H1 (cell line): ENCODE measurements at regions not wholly inside any gene's neighbourhood (a gene's known extent, or its start where the extent isn't known, plus 50 kb on each side); places are given as distances from the start of the nearest gene placed in this dataset.
A peak's percentile ranks its signal among the peaks of the same experiment; 100 is the strongest.

Source experiments
- CTCF ChIA-PET: fragments of 300-600 bp; sonication (Branson Sonifier 250); formaldehyde crosslinking; loops from one replicate; lab custom pipeline; 2021; ENCODE audit not compliant: partially characterized antibody; lab: Charles Lee
- POLR2A ChIA-PET: fragments of 300-600 bp; sonication (Branson Sonifier 250); formaldehyde crosslinking; loops from one replicate; lab custom pipeline; 2021; ENCODE audit warnings: inconsistent platforms; ENCODE audit not compliant: partially characterized antibody; lab: Charles Lee
- DNase-seq, 2 experiments: peaks; one replicate each; pipeline versions ENCODE4 v3.0.0 to v3.0.0-alpha.2; 2010 to 2022; ENCODE audit warnings: low spot score in 2 of 2, low read depth in 1 of 2, mixed read lengths in 1 of 2
- FAIRE-seq: peaks from 2 replicates; lab custom pipeline; 2011; peaks lifted over from hg19 to GRCh38; lab: Jason Lieb, UNC
- H2AFZ ChIP-seq: 2 replicates; pipeline ENCODE4 v1.8.1; 2012; ENCODE audit warnings: low read length, inconsistent platforms
- H2AK5ac ChIP-seq: 2 replicates; pipeline ENCODE4 v1.6.1; 2013; ENCODE audit warnings: low read depth, low read length
- H2BK120ac ChIP-seq: replicated peaks from 2 replicates; pipeline ENCODE3; 2013; ENCODE audit warnings: low read depth, low read length, inconsistent platforms
- H2BK12ac ChIP-seq: 2 replicates; pipeline ENCODE4 v1.6.1; 2013; ENCODE audit warnings: low read depth, low read length
- H2BK15ac ChIP-seq: 2 replicates; pipeline ENCODE4 v1.6.1; 2013; ENCODE audit warnings: low read length
- H2BK20ac ChIP-seq: 2 replicates; pipeline ENCODE4 v1.6.1; 2013; ENCODE audit warnings: low read length
- H2BK5ac ChIP-seq: 2 replicates; pipeline ENCODE4 v1.6.1; 2013; ENCODE audit warnings: low read depth, low read length
- H3K14ac ChIP-seq: 2 replicates; pipeline ENCODE4 v1.6.1; 2013; ENCODE audit warnings: inconsistent platforms; ENCODE audit not compliant: insufficient read length
- H3K18ac ChIP-seq: 2 replicates; pipeline ENCODE4 v1.6.1; 2013; ENCODE audit warnings: low read length; ENCODE audit errors: extremely low read depth
- H3K23ac ChIP-seq: 2 replicates; pipeline ENCODE4 v1.6.1; 2013; ENCODE audit warnings: inconsistent platforms; ENCODE audit not compliant: insufficient read length
- H3K23me2 ChIP-seq: 2 replicates; pipeline ENCODE4 v1.6.1; 2013; ENCODE audit warnings: low read depth, low read length
- H3K27ac ChIP-seq: 2 replicates; pipeline ENCODE4 v1.6.1; 2011; ENCODE audit warnings: low read depth, low read length, inconsistent platforms
- H3K27me3 ChIP-seq, 4 experiments: replicated peaks in 1 of 4; 1 replicate in 1 of 4; 2 replicates in 3 of 4; pipeline versions ENCODE4 v1.6.1 to v1.8.1; 2011 to 2013; ENCODE audit warnings: low read length in 3 of 4, mild to moderate bottlenecking in 3 of 4, inconsistent platforms in 2 of 4, mixed read lengths in 2 of 4, moderate library complexity in 1 of 4; ENCODE audit not compliant: control insufficient read depth in 3 of 4, insufficient read depth in 3 of 4; ENCODE audit errors: extremely low read depth in 1 of 4
- H3K36me3 ChIP-seq, 4 experiments: 2 replicates each; pipeline versions ENCODE4 v1.6.1 to v1.8.1; 2011 to 2013; ENCODE audit warnings: mild to moderate bottlenecking in 4 of 4, low read length in 3 of 4, moderate library complexity in 2 of 4, control low read depth in 1 of 4, inconsistent platforms in 1 of 4; ENCODE audit not compliant: insufficient read depth in 4 of 4, control insufficient read depth in 2 of 4
- H3K4ac ChIP-seq: replicated peaks from 2 replicates; pipeline ENCODE3; 2013; ENCODE audit warnings: low read length, low read depth, mixed read lengths, inconsistent platforms; ENCODE audit not compliant: insufficient read length
- H3K4me1 ChIP-seq, 4 experiments: replicated peaks in 1 of 4; 1 replicate in 1 of 4; 2 replicates in 3 of 4; pipeline versions ENCODE4 v1.6.1 to v1.8.1; 2011 to 2013; ENCODE audit warnings: low read length in 3 of 4, inconsistent platforms in 2 of 4, mixed read lengths in 1 of 4; ENCODE audit not compliant: insufficient read depth in 4 of 4, control insufficient read depth in 3 of 4
- H3K4me2 ChIP-seq, 2 experiments: 2 replicates each; pipeline versions ENCODE4 v1.6.1 to v1.8.1; 2011 to 2013; ENCODE audit warnings: low read depth in 2 of 2, low read length in 2 of 2, control low read depth in 1 of 2, inconsistent platforms in 1 of 2, mild to moderate bottlenecking in 1 of 2; ENCODE audit not compliant: insufficient read depth in 1 of 2
- H3K4me3 ChIP-seq, 4 experiments: fragments of 200-600, 300-600 bp in 1 of 4; sonication (generic), shearing (Covaris generic), sonication (Bioruptor Twin) in 1 of 4; 2 replicates each; pipeline versions ENCODE4 v1.5.1 to v1.8.1; 2011 to 2016; ENCODE audit warnings: low read length in 4 of 4, low read depth in 3 of 4, control low read depth in 2 of 4, inconsistent platforms in 2 of 4, mild to moderate bottlenecking in 2 of 4, mixed read lengths in 1 of 4, moderate library complexity in 1 of 4; ENCODE audit not compliant: insufficient read depth in 2 of 4; ENCODE audit errors: extremely low read depth in 1 of 4
- H3K56ac ChIP-seq: replicated peaks from 2 replicates; pipeline ENCODE3; 2013; ENCODE audit warnings: low read depth, mild to moderate bottlenecking, mixed read lengths, low read length, inconsistent platforms; ENCODE audit not compliant: insufficient read length
- H3K79me1 ChIP-seq: 2 replicates; pipeline ENCODE4 v1.6.1; 2013; ENCODE audit warnings: low read depth, low read length, control low read depth
- H3K79me2 ChIP-seq, 2 experiments: 2 replicates each; pipeline versions ENCODE4 v1.6.1 to v1.8.1; 2012 to 2013; ENCODE audit warnings: low read length in 2 of 2, mild to moderate bottlenecking in 2 of 2, inconsistent platforms in 1 of 2; ENCODE audit not compliant: insufficient read depth in 2 of 2, control insufficient read depth in 1 of 2
- H3K9ac ChIP-seq, 4 experiments: replicated peaks in 1 of 4; 1 replicate in 1 of 4; 2 replicates in 3 of 4; pipeline versions ENCODE4 v1.6.1 to v1.8.1; 2011 to 2013; ENCODE audit warnings: low read depth in 3 of 4, low read length in 3 of 4, control low read depth in 2 of 4, mild to moderate bottlenecking in 2 of 4, moderate library complexity in 2 of 4, inconsistent platforms in 1 of 4; ENCODE audit errors: extremely low read depth in 1 of 4
- H3K9me3 ChIP-seq, 2 experiments: 2 replicates each; pipeline versions ENCODE4 v1.6.1 to v1.8.1; 2012 to 2013; ENCODE audit warnings: mild to moderate bottlenecking in 2 of 2, moderate library complexity in 2 of 2, control low read depth in 1 of 2, inconsistent platforms in 1 of 2, low read depth in 1 of 2, low read length in 1 of 2, mixed read lengths in 1 of 2; ENCODE audit not compliant: insufficient read depth in 2 of 2
- H4K20me1 ChIP-seq, 2 experiments: replicated peaks in 1 of 2; 2 replicates each; pipeline versions ENCODE3 to v1.8.1; 2011 to 2013; ENCODE audit warnings: inconsistent platforms in 2 of 2, low read length in 2 of 2, mild to moderate bottlenecking in 1 of 2; ENCODE audit not compliant: insufficient read depth in 2 of 2, control insufficient read depth in 1 of 2
- H4K5ac ChIP-seq: 2 replicates; pipeline ENCODE4 v1.6.1; 2013; ENCODE audit warnings: low read length, low read depth, mixed read lengths, inconsistent platforms; ENCODE audit not compliant: insufficient read length
- H4K8ac ChIP-seq: 2 replicates; pipeline ENCODE4 v1.8.0; 2013; ENCODE audit warnings: mild to moderate bottlenecking, moderate library complexity, low read length, inconsistent platforms; ENCODE audit not compliant: insufficient read depth; ENCODE audit errors: extremely low read depth
- H4K91ac ChIP-seq: replicated peaks from 2 replicates; pipeline ENCODE3; 2013; ENCODE audit warnings: low read length, mixed read lengths, inconsistent platforms; ENCODE audit not compliant: insufficient read length
- BACH1 ChIP-seq: IDR thresholded peaks from 2 replicates; pipeline ENCODE4 v1.6.1; 2012; ENCODE audit warnings: low read length, improper control_type of control experiment
- CEBPB ChIP-seq: IDR thresholded peaks from 2 replicates; pipeline ENCODE4 v1.6.1; 2012; ENCODE audit warnings: low read depth, low read length
- WGBS, 2 experiments: shearing (Covaris generic) in 1 of 2; methylation state at CpG; one replicate each; pipeline versions ENCODE4 v1.1.6 to v1.1.7; 2013 to 2015; ENCODE audit warnings: low lambda C conversion rate in 2 of 2, mixed read lengths in 2 of 2, inconsistent platforms in 1 of 2, low coverage in 1 of 2, missing lambda C conversion rate in 1 of 2; ENCODE audit not compliant: insufficient replicate concordance in 2 of 2, insufficient coverage in 1 of 2, insufficient read length in 1 of 2; ENCODE audit errors: extremely low coverage in 1 of 2, missing lambda C conversion rate in 1 of 2; 5-methylcytosine and 5-hydroxymethylcytosine counted together

- Histone ChIP-seq H2BK15ac (0 out of 2 replicates have a peak overlapping the region, but pooled peaks have one; percentile 8), H3K27ac (no peak overlapping the region), H3K79me2 (no peaks in the 10 kb centered on the region), H3K56ac (no peak overlapping the region), H3K14ac (no peak overlapping the region), H4K5ac (no peak overlapping the region), H2BK12ac (0 out of 2 replicates have a peak overlapping the region, but pooled peaks have one; percentile 65), H3K36me3 (no peaks in the 10 kb centered on the region), H2BK5ac (no peak overlapping the region), H2AK5ac (no peak overlapping the region; the same call in 1 of the 2 replicates), H3K18ac (no peak overlapping the region), H3K9ac (no peak overlapping the region; a peak in 1 of 7 replicates), H4K91ac (no peak overlapping the region), H3K79me1 (no peaks in the 10 kb centered on the region), H3K4me3 (no peak overlapping the region), H3K23ac (no peak overlapping the region), H3K27me3 (no peaks in the 10 kb centered on the region), H3K23me2 (peaks cover 2% of the 10 kb centered on the region; the same call in 1 of the 2 replicates), H2AFZ (no peak overlapping the region), H2BK20ac (no peak overlapping the region), H3K4ac (no peak overlapping the region), H3K9me3 (no peaks in the 10 kb centered on the region), H2BK120ac (no peak overlapping the region), H4K20me1 (no peaks in the 10 kb centered on the region), H3K4me2 (no peak overlapping the region), H4K8ac (no peak overlapping the region), H3K4me1 (peaks cover 2 to 22% (median 17%) of the 10 kb centered on the region in 4 experiments)
- FAIRE-seq (no peak), DNase-seq (no peak)
- 76% methylated on average over 2 of the region's 2 CpGs; no CpG with 5 or more reads in 1 of the 2 experiments for WGBS, 2 experiments
- POLR2A ChIA-PET = interaction anchor here (0.5 to 1.9 kb wide), 3 partner anchors 9 to 135 kb away, joined by 3 to 6 read pairs (median 4); no protein-coding TSS in a partner anchor
- TF ChIP-seq CEBPB (peak; percentile 57), BACH1 (no peak)
- CTCF ChIA-PET = interaction anchor here (0.5 to 2.0 kb wide), 8 partner anchors 10 to 116 kb away, joined by 3 to 10 read pairs (median 6); no protein-coding TSS in a partner anchor
Observed at GRCh38 chr20:53748176-53748575, 154.5 kb upstream of the ZNF217 start.
